Panc1 (cell line): ENCODE measurements at regions not wholly inside any gene's neighbourhood (a gene's known extent, or its start where the extent isn't known, plus 50 kb on each side); places are given as distances from the start of the nearest gene placed in this dataset.

Source experiments
- ATAC-seq: fragments of 200-7000 bp; cut with Tn5 transposase; 2 replicates; pipeline ENCODE4 v1.9.1; 2020; ENCODE audit warnings: mild to moderate bottlenecking, moderate library complexity
- BruUV-seq: library from RNA; stranded (reverse); fragments of 400-500 nt; replicated peaks from 2 replicates; lab custom pipeline; 2021; lab: Mats Ljungman, UMichigan
- CTCF ChIA-PET: fragments of 300-600 bp; sonication (Branson Sonifier 250); formaldehyde crosslinking; loops from one replicate; lab custom pipeline; 2022; ENCODE audit warnings: antibody characterized with exemption; lab: Charles Lee
- POLR2A ChIA-PET: fragments of 300-600 bp; sonication (Branson Sonifier 250); formaldehyde crosslinking; loops from one replicate; lab custom pipeline; 2022; ENCODE audit warnings: antibody characterized with exemption; lab: Charles Lee
- DNase-seq: peaks from one replicate; pipeline ENCODE4 v3.0.0-alpha.2; 2010; ENCODE audit warnings: low read depth, low spot score
- H3K27ac ChIP-seq: 2 replicates; pipeline ENCODE4 v1.5.1; 2011; ENCODE audit warnings: mild to moderate bottlenecking, low read length, inconsistent platforms
- H3K27me3 ChIP-seq: fragments of 200-500 bp; sonication (Bioruptor generic); 2 replicates; pipeline ENCODE4 v1.6.0; 2014; ENCODE audit warnings: low read length, inconsistent platforms; ENCODE audit not compliant: control insufficient read depth, insufficient read depth
- H3K36me3 ChIP-seq: fragments of 200-500 bp; sonication (Bioruptor generic); 2 replicates; pipeline ENCODE4 v1.5.1; 2014; ENCODE audit warnings: inconsistent platforms, mild to moderate bottlenecking, low read length, moderate library complexity; ENCODE audit not compliant: control insufficient read depth, insufficient read depth
- H3K4me1 ChIP-seq: 2 replicates; pipeline ENCODE4 v1.5.1; 2011; ENCODE audit warnings: inconsistent platforms, mild to moderate bottlenecking, low read length, moderate library complexity; ENCODE audit not compliant: control insufficient read depth, insufficient read depth
- H3K4me3 ChIP-seq, 2 experiments: 2 replicates each; pipeline ENCODE4 v1.5.1; 2011 to 2012; ENCODE audit warnings: low read depth in 2 of 2, low read length in 2 of 2, mild to moderate bottlenecking in 2 of 2, inconsistent platforms in 1 of 2, moderate library complexity in 1 of 2
- H3K9me3 ChIP-seq: fragments of 200-500 bp; sonication (Bioruptor generic); 2 replicates; pipeline ENCODE4 v1.5.1; 2014; ENCODE audit warnings: low read depth, mild to moderate bottlenecking, inconsistent platforms, low read length, moderate library complexity; ENCODE audit not compliant: control insufficient read depth, insufficient read depth
- CTCF ChIP-seq: fragments of 450-650 bp; IDR thresholded peaks from 2 replicates; pipeline ENCODE4 v1.5.1; 2017; ENCODE audit warnings: mild to moderate bottlenecking
- POLR2AphosphoS5 ChIP-seq: IDR thresholded peaks from 2 replicates; pipeline ENCODE4 v1.6.1; 2012; ENCODE audit warnings: mild to moderate bottlenecking, low read depth, low read length, moderate library complexity
- REST ChIP-seq, 2 experiments: IDR thresholded peaks; 2 replicates each; pipeline ENCODE4 v1.6.1; 2011 to 2012; ENCODE audit warnings: low read depth in 2 of 2, control low read depth in 1 of 2, low read length in 1 of 2, mild to moderate bottlenecking in 1 of 2, moderate library complexity in 1 of 2; ENCODE audit not compliant: insufficient read depth in 1 of 2
- TCF7L2 ChIP-seq: IDR thresholded peaks from 2 replicates; pipeline ENCODE4 v1.6.1; 2011; ENCODE audit warnings: mild to moderate bottlenecking, low read depth, low read length, inconsistent platforms
- in situ Hi-C: cut with HindIII; loops from 2 replicates; pipeline ENCODE4 v1.10.0; 2016; ENCODE audit warnings: low sequenced_read_pairs, low pct_unique_long_range_greater_than_20kb
- intact Hi-C: fragments of 100-400 bp; cut with micrococcal nuclease; formaldehyde crosslinking; loops from one replicate; pipeline ENCODE4 v1.10.0; 2022; ENCODE audit not compliant: unreplicated experiment

- Histone ChIP-seq H3K9me3 (no peaks in the 10 kb centered on the region), H3K36me3 (no peaks in the 10 kb centered on the region), H3K27me3 (no peaks in the 10 kb centered on the region), H3K27ac (no peak overlapping the region), H3K4me1 (no peaks in the 10 kb centered on the region), H3K4me3 (no peak overlapping the region)
- intact Hi-C loops (no loop called here), in situ Hi-C loops (no loop called here)
- TF ChIP-seq CTCF (no peak), POLR2AphosphoS5 (no peak), TCF7L2 (no peak), REST (IDR thresholded peaks at IDR 0.05; ENCODE audit: insufficient read depth in 1 of 2, low read depth in 2 of 2, low read length in 1 of 2) (no peak)
- CTCF ChIA-PET = no interaction called here
- ATAC-seq (no peak), DNase-seq (no peak)
- no TSS peak for BruUV-seq
- POLR2A ChIA-PET = interaction anchor here (0.7 kb wide), 1 partner anchor 661 kb away, joined by 3 read pairs; no protein-coding TSS in a partner anchor
Measured at GRCh38 chr5:67908126-67908765, 307.3 kb upstream of the PIK3R1 start.

GRCh38 chr5:67904366-67904765 is 311.2 kb upstream of the PIK3R1 start:
- TF ChIP-seq CTCF = no peak
- no peak for TF ChIP-seq POLR2AphosphoS5
- CTCF ChIA-PET = no interaction called here
- intact Hi-C loops (no loop called here), in situ Hi-C loops (no loop called here)
- ATAC-seq = no peak
- Histone ChIP-seq H3K9me3 (no peaks in the 10 kb centered on the region), H3K27ac (no peak overlapping the region), H3K27me3 (no peaks in the 10 kb centered on the region), H3K4me3 (no peak overlapping the region), H3K36me3 (no peaks in the 10 kb centered on the region), H3K4me1 (no peaks in the 10 kb centered on the region)
- POLR2A ChIA-PET = no interaction called here
- no peak for DNase-seq
- BruUV-seq = no TSS peak
